A549 (cell line): ENCODE measurements at regions not wholly inside any gene's neighbourhood (a gene's known extent, or its start where the extent isn't known, plus 50 kb on each side); places are given as distances from the start of the nearest gene placed in this dataset.

Source experiments
- ELK1 ChIP-seq: fragments of 150-350 bp; IDR thresholded peaks from 2 replicates; pipeline ENCODE4 v1.6.1; 2014; ENCODE audit warnings: low read depth, mild to moderate bottlenecking, low read length
- JUNB ChIP-seq: fragments of >200 bp; sonication (Bioruptor Twin); formaldehyde crosslinking; IDR thresholded peaks from 2 replicates; pipeline ENCODE4 v1.6.1; 2016
- MAFK ChIP-seq: fragments of 450-650 bp; IDR thresholded peaks from 2 replicates; pipeline ENCODE4 v1.6.1; 2014; ENCODE audit not compliant: partially characterized antibody
- TF ChIP-seq, protein P1 (sequence below): fragments of 250-450 bp; sonication (Bioruptor Pico); IDR thresholded peaks from 2 replicates; pipeline ENCODE4 v1.5.0; 2021; ENCODE audit warnings: mild to moderate bottlenecking, moderate library complexity, borderline replicate concordance

DNA sequence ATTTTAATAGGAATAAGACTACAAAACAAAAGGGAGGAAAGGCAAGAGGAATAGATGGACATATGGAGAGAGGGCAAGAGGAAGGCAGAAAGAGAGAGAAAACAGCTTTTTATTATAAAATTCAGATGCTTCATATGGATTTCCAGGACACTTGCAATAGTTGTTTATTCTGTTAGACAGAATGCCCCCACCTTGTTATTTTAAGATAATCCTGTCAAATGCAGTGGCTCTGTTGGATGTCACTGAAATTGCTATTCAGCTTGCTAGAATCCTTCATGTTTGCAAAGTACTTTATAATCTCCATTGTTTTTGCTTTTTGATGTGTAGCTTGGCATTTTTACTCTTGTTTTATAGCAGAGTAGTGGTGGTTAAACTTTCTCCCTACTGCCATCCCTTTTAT lies 432.4 kb upstream of the AZI2 start:
- TF ChIP-seq MAFK, result no peak
- TF ChIP-seq JUNB, result no peak
- TF ChIP-seq, protein P1, sequence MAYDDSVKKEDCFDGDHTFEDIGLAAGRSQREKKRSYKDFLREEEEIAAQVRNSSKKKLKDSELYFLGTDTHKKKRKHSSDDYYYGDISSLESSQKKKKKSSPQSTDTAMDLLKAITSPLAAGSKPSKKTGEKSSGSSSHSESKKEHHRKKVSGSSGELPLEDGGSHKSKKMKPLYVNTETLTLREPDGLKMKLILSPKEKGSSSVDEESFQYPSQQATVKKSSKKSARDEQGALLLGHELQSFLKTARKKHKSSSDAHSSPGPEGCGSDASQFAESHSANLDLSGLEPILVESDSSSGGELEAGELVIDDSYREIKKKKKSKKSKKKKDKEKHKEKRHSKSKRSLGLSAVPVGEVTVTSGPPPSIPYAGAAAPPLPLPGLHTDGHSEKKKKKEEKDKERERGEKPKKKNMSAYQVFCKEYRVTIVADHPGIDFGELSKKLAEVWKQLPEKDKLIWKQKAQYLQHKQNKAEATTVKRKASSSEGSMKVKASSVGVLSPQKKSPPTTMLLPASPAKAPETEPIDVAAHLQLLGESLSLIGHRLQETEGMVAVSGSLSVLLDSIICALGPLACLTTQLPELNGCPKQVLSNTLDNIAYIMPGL, result no peak
- no peak for TF ChIP-seq ELK1
